Activated CD8-positive, alpha-beta T cell treated with anti-CD3 and anti-CD28 coated beads for 36 hours (primary cell): ENCODE measurements at regions not wholly inside any gene's neighbourhood (a gene's known extent, or its start where the extent isn't known, plus 50 kb on each side); places are given as distances from the start of the nearest gene placed in this dataset.

Source experiments
- ATAC-seq: fragments of 200-7000 bp; cut with Tn5 transposase; one replicate; pipeline ENCODE4 v1.10.0; 2021; ENCODE audit warnings: mild to moderate bottlenecking, moderate library complexity
- CTCF ChIA-PET: fragments of 350-600 bp; sonication (Branson Sonifier 250); formaldehyde crosslinking; loops from one replicate; lab custom pipeline; 2021; ENCODE audit warnings: antibody characterized with exemption; lab: Charles Lee
- POLR2A ChIA-PET: fragments of 350-600 bp; sonication (Branson Sonifier 250); formaldehyde crosslinking; loops from one replicate; lab custom pipeline; 2021; ENCODE audit warnings: antibody characterized with exemption; lab: Charles Lee
- DNase-seq: peaks from one replicate; pipeline ENCODE4 v3.0.0-alpha.2; 2020
- H3K27ac Mint-ChIP-seq: one replicate; pipeline ENCODE4 v1.8.0; 2021; ENCODE audit warnings: mild to moderate bottlenecking, mixed read lengths
- H3K27me3 Mint-ChIP-seq: one replicate; pipeline ENCODE4 v1.8.0; 2021; ENCODE audit warnings: mixed read lengths
- H3K36me3 Mint-ChIP-seq: one replicate; pipeline ENCODE4 v1.8.0; 2021; ENCODE audit warnings: low read depth, mixed read lengths
- H3K4me1 Mint-ChIP-seq: one replicate; pipeline ENCODE4 v1.8.0; 2021; ENCODE audit warnings: low read depth, mixed read lengths
- H3K4me3 Mint-ChIP-seq: one replicate; pipeline ENCODE4 v1.8.0; 2021; ENCODE audit warnings: mild to moderate bottlenecking, moderate library complexity, mixed read lengths
- H3K9me3 Mint-ChIP-seq: one replicate; pipeline ENCODE4 v1.8.0; 2021; ENCODE audit warnings: mixed read lengths
- intact Hi-C: fragments of 100-400 bp; cut with micrococcal nuclease; formaldehyde crosslinking; loops from one replicate; pipeline ENCODE4 v1.10.0; 2022
- TF ChIP-seq, protein P1 (sequence below): fragments of 200-600 bp; IDR thresholded peaks from one replicate; pipeline ENCODE4 v1.8.0; 2022; ENCODE audit warnings: antibody characterized with exemption, mild to moderate bottlenecking

DNA sequence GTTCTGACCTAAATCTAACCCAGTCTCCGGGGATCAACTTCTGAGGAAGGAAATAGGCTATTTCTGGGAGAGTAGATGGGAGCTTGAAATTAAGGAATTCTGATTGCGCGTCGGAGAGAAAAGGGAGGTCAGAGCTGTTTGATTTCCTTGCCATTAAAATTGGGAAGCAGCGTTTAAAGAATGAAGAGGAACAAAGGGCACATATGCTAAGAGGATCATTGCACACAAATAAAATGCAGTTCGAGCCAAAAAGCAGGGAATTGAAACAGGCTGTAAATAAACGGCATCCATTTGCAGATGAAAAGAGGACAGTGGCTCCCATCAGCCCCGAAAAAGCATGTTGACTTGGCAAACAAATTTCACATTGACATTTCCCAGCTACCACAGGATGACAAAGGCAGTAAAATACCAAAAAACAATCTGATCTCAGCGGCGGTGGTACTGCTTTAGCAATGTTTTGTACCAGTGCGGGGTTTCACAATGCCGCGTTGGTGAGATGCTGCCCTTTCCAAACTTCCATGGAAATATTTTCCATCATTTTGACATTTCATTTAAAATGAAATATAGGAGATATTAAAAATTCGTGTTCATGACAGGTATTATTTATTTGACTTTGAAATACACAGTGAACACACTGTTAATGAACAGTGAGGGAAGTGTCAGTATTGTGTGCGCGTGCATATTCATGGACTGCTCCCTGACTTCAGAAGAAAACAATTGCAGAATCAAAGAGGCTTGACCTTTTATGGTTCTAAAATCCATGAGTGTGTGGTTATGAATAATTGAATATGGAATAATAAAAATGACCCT is 108.8 kb downstream of the SQOR start:
- Mint-ChIP-seq H3K9me3 (no peaks in the 10 kb centered on the region), H3K4me1 (no peaks in the 10 kb centered on the region), H3K36me3 (no peaks in the 10 kb centered on the region), H3K27me3 (peaks cover 5% of the 10 kb centered on the region), H3K4me3 (no peak overlapping the region), H3K27ac (no peak overlapping the region)
- ChIA-PET CTCF (no interaction called here), POLR2A (no interaction called here)
- DNase-seq, result no peak
- no peak for ATAC-seq
- intact Hi-C loops, result no loop called here
- TF ChIP-seq, protein P1, sequence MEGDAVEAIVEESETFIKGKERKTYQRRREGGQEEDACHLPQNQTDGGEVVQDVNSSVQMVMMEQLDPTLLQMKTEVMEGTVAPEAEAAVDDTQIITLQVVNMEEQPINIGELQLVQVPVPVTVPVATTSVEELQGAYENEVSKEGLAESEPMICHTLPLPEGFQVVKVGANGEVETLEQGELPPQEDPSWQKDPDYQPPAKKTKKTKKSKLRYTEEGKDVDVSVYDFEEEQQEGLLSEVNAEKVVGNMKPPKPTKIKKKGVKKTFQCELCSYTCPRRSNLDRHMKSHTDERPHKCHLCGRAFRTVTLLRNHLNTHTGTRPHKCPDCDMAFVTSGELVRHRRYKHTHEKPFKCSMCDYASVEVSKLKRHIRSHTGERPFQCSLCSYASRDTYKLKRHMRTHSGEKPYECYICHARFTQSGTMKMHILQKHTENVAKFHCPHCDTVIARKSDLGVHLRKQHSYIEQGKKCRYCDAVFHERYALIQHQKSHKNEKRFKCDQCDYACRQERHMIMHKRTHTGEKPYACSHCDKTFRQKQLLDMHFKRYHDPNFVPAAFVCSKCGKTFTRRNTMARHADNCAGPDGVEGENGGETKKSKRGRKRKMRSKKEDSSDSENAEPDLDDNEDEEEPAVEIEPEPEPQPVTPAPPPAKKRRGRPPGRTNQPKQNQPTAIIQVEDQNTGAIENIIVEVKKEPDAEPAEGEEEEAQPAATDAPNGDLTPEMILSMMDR, result no peak

DNA sequence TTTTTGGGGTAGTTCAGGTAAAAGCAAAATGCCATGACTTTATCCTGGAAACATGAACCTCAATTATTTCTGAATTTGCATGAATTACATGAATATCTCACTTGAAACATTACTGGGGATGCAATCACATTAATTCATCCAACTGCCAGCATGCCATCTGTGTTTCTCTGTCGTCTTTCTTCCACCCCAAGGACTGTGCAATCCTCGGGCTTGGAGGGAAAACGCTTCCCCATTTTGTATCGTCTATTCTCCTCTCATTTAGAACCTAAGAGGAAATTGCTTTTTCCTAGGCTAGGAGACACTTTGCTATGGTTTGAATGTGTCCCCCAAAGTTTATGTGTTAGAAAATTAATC is 109.4 kb downstream of the SQOR start:
- no peaks in the 10 kb centered on the region for H3K9me3 Mint-ChIP-seq
- POLR2A ChIA-PET, result no interaction called here
- H3K4me3 Mint-ChIP-seq, result no peak overlapping the region
- ATAC-seq (no peak), DNase-seq (no peak)
- intact Hi-C loops, result no loop called here
- TF ChIP-seq, protein P1, result no peak
- no peaks in the 10 kb centered on the region for H3K4me1 Mint-ChIP-seq
- H3K27me3 Mint-ChIP-seq, result peaks cover 6% of the 10 kb centered on the region
- no peaks in the 10 kb centered on the region for H3K36me3 Mint-ChIP-seq
- CTCF ChIA-PET, result no interaction called here
- H3K27ac Mint-ChIP-seq, result no peak overlapping the region

DNA sequence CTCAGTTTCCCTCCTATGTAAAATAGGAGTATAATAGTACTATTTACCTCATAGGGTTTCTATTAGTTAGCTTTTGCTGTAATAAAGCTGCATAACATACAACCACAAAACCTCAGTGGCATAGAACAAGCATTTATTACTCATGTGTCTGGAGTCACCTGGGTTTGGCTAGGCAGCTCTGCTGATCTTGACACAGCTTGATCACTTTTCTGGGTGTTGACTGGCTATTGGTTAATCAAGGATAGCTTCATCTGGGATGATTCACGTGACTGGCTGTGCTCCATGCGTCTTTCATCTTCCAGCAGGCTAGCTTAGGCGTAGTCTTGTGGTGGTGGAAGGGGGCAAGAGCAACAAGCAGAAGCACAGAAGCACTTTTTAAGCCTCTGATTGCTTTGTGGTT is 112.6 kb downstream of the SQOR start:
- TF ChIP-seq, protein P1, result no peak
- Mint-ChIP-seq H3K9me3 (no peaks in the 10 kb centered on the region), H3K4me3 (no peak overlapping the region), H3K36me3 (no peaks in the 10 kb centered on the region), H3K27me3 (peaks cover 10% of the 10 kb centered on the region), H3K27ac (no peak overlapping the region), H3K4me1 (no peaks in the 10 kb centered on the region)
- ChIA-PET CTCF (interaction anchor here (1.5 to 2.6 kb wide), 2 partner anchors 42 to 43 kb away, joined by 4 to 7 read pairs; no protein-coding TSS in a partner anchor), POLR2A (interaction anchor here (0.6 kb wide), 1 partner anchor 118 kb away, joined by 3 read pairs; no protein-coding TSS in a partner anchor)
- intact Hi-C loops, result no loop called here
- no peak for ATAC-seq
- no peak for DNase-seq

- Mint-ChIP-seq H3K27ac (no peak overlapping the region), H3K4me1 (no peaks in the 10 kb centered on the region), H3K4me3 (no peak overlapping the region), H3K27me3 (peaks cover 22% of the 10 kb centered on the region), H3K36me3 (no peaks in the 10 kb centered on the region), H3K9me3 (no peaks in the 10 kb centered on the region)
- ChIA-PET CTCF (no interaction called here), POLR2A (no interaction called here)
- DNase-seq (no peak), ATAC-seq (no peak)
- TF ChIP-seq, protein P1, result no peak
- intact Hi-C loops, result no loop called here
These were observed 116.8 kb downstream of the SQOR start for GRCh38 chr15:45751629-45752028.

GRCh38 chr15:45759936-45760335 is 125.1 kb downstream of the SQOR start:
- no peaks in the 10 kb centered on the region for H3K4me1 Mint-ChIP-seq
- no peak for DNase-seq
- ATAC-seq, result no peak
- TF ChIP-seq, protein P1, result no peak
- ChIA-PET POLR2A (no interaction called here), CTCF (interaction anchor here (1.2 to 2.4 kb wide), 2 partner anchors 36 to 55 kb away, joined by 4 to 7 read pairs; no protein-coding TSS in a partner anchor)
- no peaks in the 10 kb centered on the region for H3K9me3 Mint-ChIP-seq
- H3K27me3 Mint-ChIP-seq, result peaks cover 40% of the 10 kb centered on the region
- no peak overlapping the region for H3K4me3 Mint-ChIP-seq
- no peak overlapping the region for H3K27ac Mint-ChIP-seq
- H3K36me3 Mint-ChIP-seq, result no peaks in the 10 kb centered on the region
- intact Hi-C loops, result no loop called here
